Activated CD8-positive, alpha-beta T cell treated with anti-CD3 and anti-CD28 coated beads for 36 hours (primary cell): ENCODE measurements at regions not wholly inside any gene's neighbourhood (a gene's known extent, or its start where the extent isn't known, plus 50 kb on each side); places are given as distances from the start of the nearest gene placed in this dataset.

Experiments
- ATAC-seq: fragments of 200-7000 bp; cut with Tn5 transposase; one replicate; pipeline ENCODE4 v1.10.0; 2021; ENCODE audit warnings: mild to moderate bottlenecking, moderate library complexity
- CTCF ChIA-PET: fragments of 350-600 bp; sonication (Branson Sonifier 250); formaldehyde crosslinking; loops from one replicate; lab custom pipeline; 2021; ENCODE audit warnings: antibody characterized with exemption; lab: Charles Lee
- POLR2A ChIA-PET: fragments of 350-600 bp; sonication (Branson Sonifier 250); formaldehyde crosslinking; loops from one replicate; lab custom pipeline; 2021; ENCODE audit warnings: antibody characterized with exemption; lab: Charles Lee
- DNase-seq: peaks from one replicate; pipeline ENCODE4 v3.0.0-alpha.2; 2020
- H3K27ac Mint-ChIP-seq: one replicate; pipeline ENCODE4 v1.8.0; 2021; ENCODE audit warnings: mild to moderate bottlenecking, mixed read lengths
- H3K27me3 Mint-ChIP-seq: one replicate; pipeline ENCODE4 v1.8.0; 2021; ENCODE audit warnings: mixed read lengths
- H3K36me3 Mint-ChIP-seq: one replicate; pipeline ENCODE4 v1.8.0; 2021; ENCODE audit warnings: low read depth, mixed read lengths
- H3K4me1 Mint-ChIP-seq: one replicate; pipeline ENCODE4 v1.8.0; 2021; ENCODE audit warnings: low read depth, mixed read lengths
- H3K4me3 Mint-ChIP-seq: one replicate; pipeline ENCODE4 v1.8.0; 2021; ENCODE audit warnings: mild to moderate bottlenecking, moderate library complexity, mixed read lengths
- H3K9me3 Mint-ChIP-seq: one replicate; pipeline ENCODE4 v1.8.0; 2021; ENCODE audit warnings: mixed read lengths
- intact Hi-C: fragments of 100-400 bp; cut with micrococcal nuclease; formaldehyde crosslinking; loops from one replicate; pipeline ENCODE4 v1.10.0; 2022
- TF ChIP-seq, protein P1 (sequence below): fragments of 200-600 bp; IDR thresholded peaks from one replicate; pipeline ENCODE4 v1.8.0; 2022; ENCODE audit warnings: antibody characterized with exemption, mild to moderate bottlenecking

DNA sequence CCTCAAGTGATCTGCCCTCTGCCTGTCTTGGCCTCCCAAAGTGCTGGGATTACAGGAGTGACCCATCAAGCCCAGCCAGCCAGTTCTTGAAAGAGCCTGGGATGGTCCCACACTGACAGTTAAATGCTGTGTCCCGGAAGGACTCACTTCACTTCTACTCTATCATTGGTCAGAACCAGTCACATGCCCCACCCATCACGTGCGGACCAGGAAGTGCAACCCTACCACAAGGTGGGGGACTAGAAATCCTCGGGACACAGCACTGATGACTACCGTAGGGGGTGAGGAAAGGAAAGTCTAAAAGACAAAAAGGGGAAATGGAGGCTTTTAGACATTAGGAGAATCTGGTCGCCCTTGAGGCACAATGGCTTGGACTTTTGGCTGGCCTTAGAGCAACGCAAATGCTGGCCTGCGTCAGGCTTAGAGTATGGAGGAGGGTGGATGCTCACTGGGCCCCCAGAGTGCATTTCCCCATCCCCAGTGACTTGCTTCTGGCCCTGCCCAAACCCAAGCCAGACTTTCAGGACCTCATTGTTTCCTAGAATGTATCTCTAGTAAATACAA, 207.7 kb downstream of the TTC8 start:
- H3K27ac Mint-ChIP-seq = no peak overlapping the region
- H3K36me3 Mint-ChIP-seq = no peaks in the 10 kb centered on the region
- ChIA-PET CTCF (no interaction called here), POLR2A (no interaction called here)
- H3K4me3 Mint-ChIP-seq = no peak overlapping the region
- H3K9me3 Mint-ChIP-seq = no peaks in the 10 kb centered on the region
- DNase-seq = no peak
- H3K4me1 Mint-ChIP-seq = no peaks in the 10 kb centered on the region
- intact Hi-C loops = no loop called here
- TF ChIP-seq, protein P1, sequence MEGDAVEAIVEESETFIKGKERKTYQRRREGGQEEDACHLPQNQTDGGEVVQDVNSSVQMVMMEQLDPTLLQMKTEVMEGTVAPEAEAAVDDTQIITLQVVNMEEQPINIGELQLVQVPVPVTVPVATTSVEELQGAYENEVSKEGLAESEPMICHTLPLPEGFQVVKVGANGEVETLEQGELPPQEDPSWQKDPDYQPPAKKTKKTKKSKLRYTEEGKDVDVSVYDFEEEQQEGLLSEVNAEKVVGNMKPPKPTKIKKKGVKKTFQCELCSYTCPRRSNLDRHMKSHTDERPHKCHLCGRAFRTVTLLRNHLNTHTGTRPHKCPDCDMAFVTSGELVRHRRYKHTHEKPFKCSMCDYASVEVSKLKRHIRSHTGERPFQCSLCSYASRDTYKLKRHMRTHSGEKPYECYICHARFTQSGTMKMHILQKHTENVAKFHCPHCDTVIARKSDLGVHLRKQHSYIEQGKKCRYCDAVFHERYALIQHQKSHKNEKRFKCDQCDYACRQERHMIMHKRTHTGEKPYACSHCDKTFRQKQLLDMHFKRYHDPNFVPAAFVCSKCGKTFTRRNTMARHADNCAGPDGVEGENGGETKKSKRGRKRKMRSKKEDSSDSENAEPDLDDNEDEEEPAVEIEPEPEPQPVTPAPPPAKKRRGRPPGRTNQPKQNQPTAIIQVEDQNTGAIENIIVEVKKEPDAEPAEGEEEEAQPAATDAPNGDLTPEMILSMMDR = no peak
- no peak for ATAC-seq
- H3K27me3 Mint-ChIP-seq = peaks cover 36% of the 10 kb centered on the region

DNA sequence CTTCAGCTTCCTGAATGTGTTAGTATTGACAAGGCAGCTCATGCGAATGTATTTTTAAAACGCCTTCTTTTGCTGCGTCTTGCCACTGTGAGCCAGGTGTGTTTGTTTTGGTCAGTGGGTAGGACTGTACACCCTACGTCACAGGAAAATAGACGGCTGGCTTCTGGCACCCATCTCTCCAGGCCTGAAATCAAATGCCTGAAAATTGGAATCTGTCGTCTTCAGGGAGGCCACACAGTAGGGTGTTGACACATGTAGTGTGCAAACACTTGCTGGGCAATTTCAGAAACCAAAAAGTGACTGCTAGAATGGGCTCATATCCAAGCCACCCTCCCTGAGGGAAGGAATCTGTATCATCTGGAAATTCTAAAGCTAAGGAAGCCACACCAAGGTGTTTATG, 209.3 kb downstream of the TTC8 start:
- ChIA-PET POLR2A (interaction anchor here (0.7 kb wide), 1 partner anchor 23 kb away, joined by 3 read pairs; no protein-coding TSS in a partner anchor), CTCF (interaction anchor here (1.0 kb wide), 1 partner anchor 8 kb away, joined by 4 read pairs; no protein-coding TSS in a partner anchor)
- Mint-ChIP-seq H3K36me3 (no peaks in the 10 kb centered on the region), H3K9me3 (no peaks in the 10 kb centered on the region), H3K4me1 (no peaks in the 10 kb centered on the region), H3K27me3 (peaks cover 25% of the 10 kb centered on the region), H3K27ac (no peak overlapping the region), H3K4me3 (no peak overlapping the region)
- TF ChIP-seq, protein P1 = no peak
- DNase-seq (no peak), ATAC-seq (no peak)
- intact Hi-C loops = no loop called here

DNA sequence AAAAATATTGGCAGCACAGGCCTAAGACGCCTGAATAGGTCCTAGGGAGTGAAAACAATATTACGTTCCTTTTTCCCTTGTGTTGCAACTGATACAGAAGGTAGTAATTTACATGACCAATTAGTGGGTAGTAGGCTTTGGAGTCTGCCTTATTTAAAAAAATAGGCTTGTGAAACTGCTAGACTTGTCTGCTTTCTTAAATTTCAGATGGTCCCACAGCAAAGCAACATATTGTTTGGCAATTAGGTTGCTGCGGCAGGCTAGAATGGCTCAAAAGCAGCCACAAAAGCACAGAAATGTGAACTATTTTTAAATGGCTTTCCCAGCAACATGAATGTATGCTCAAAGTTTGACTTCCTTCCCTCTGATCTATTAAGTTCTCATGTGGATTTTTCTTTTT, 211.9 kb downstream of the TTC8 start:
- intact Hi-C loops = no loop called here
- Mint-ChIP-seq H3K27ac (no peak overlapping the region), H3K9me3 (no peaks in the 10 kb centered on the region), H3K4me1 (peaks cover 10% of the 10 kb centered on the region), H3K27me3 (peaks cover 13% of the 10 kb centered on the region), H3K4me3 (no peak overlapping the region), H3K36me3 (no peaks in the 10 kb centered on the region)
- TF ChIP-seq, protein P1 = no peak
- no peak for DNase-seq
- ChIA-PET POLR2A (no interaction called here), CTCF (interaction anchor here (1.3 kb wide), 1 partner anchor 9 kb away, joined by 3 read pairs; no protein-coding TSS in a partner anchor)
- ATAC-seq = no peak

DNA sequence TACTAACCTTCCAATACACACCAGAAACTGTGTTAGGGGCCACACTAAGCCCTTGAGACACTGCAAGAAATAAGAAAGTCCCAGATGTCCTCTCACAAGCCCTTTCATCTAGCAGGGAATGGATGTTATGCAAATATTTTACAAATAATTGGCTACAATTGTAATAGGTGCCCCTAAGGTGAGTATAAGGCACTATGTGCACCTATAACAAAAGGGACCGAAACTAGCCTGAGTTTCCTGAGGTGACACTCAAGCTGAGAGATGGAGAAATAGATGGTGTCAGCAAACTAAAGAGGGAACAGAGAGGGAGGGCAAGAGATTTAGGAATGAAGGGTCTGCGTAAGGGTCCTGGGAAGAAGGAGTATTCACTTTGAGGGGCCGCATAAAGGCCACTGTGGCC, 212.6 kb downstream of the TTC8 start:
- H3K4me1 Mint-ChIP-seq = peaks cover 10% of the 10 kb centered on the region
- POLR2A ChIA-PET = no interaction called here
- TF ChIP-seq, protein P1 = no peak
- H3K9me3 Mint-ChIP-seq = no peaks in the 10 kb centered on the region
- H3K27me3 Mint-ChIP-seq = peaks cover 13% of the 10 kb centered on the region
- H3K4me3 Mint-ChIP-seq = no peak overlapping the region
- CTCF ChIA-PET = no interaction called here
- ATAC-seq = no peak
- no peak for DNase-seq
- no peak overlapping the region for H3K27ac Mint-ChIP-seq
- intact Hi-C loops = no loop called here
- H3K36me3 Mint-ChIP-seq = no peaks in the 10 kb centered on the region

DNA sequence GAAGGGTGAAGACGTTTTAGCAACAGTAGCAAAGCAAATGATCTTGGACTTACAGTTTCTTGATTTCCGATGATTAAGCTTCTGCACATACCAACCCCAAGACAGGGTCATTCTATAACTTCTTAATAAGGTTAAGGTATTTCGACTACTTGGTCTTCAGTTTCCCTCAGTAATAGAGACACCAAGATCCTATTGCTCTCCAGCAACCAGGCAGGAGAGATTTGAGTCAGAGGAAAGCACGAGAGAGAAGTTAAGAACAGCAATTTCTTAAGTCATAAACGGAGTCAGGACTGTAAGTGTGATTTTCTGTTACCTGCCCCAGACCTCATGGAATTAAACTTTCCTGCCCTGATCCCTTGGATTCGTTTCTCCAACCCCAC, 215.6 kb downstream of the TTC8 start:
- TF ChIP-seq, protein P1 = no peak
- ATAC-seq = no peak

More for the DNA sequence above, 215.6 kb downstream of the TTC8 start:
- DNase-seq = no peak
- Mint-ChIP-seq H3K4me1 (peaks cover 10% of the 10 kb centered on the region), H3K9me3 (peaks cover 2% of the 10 kb centered on the region), H3K27ac (no peak overlapping the region), H3K27me3 (peaks cover 8% of the 10 kb centered on the region), H3K36me3 (no peaks in the 10 kb centered on the region), H3K4me3 (no peak overlapping the region)
- ChIA-PET CTCF (interaction anchor here (1.4 to 2.8 kb wide), 6 partner anchors 9 to 850 kb away, joined by 4 to 14 read pairs (median 6); no protein-coding TSS in a partner anchor), POLR2A (no interaction called here)
- intact Hi-C loops = loop anchor here (5.0 to 10.0 kb wide), 2 partner anchors 375 to 877 kb away; partner anchors contain the start of gene FOXN3
